ENCODE measurements at regions not wholly inside any gene's neighbourhood (a gene's known extent, or its start where the extent isn't known, plus 50 kb on each side); places are given as distances from the start of the nearest gene placed in this dataset.

GRCh38 chr4:42331914-42332368 is 65.3 kb upstream of the SHISA3 start:
- Mint-ChIP-seq H3K36me3 (peaks cover 4% of the 10 kb centered on the region), H3K27ac (no peak overlapping the region), H3K4me1 (peaks cover 0 to 6% (median 0%) of the 10 kb centered on the region in 3 donors), H3K27me3 (peaks cover 2% of the 10 kb centered on the region), H3K9me3 (peaks cover 0 to 5% (median 4%) of the 10 kb centered on the region in 3 donors), H3K4me3 (peak overlapping the region in 1 of 4 donors; percentile 36)

GRCh38 chr4:42339935-42340406 is 57.3 kb upstream of the SHISA3 start:
- Mint-ChIP-seq H3K27me3 (peaks cover 6% of the 10 kb centered on the region), H3K36me3 (peaks cover 2% of the 10 kb centered on the region), H3K27ac (no peak overlapping the region), H3K4me1 (peaks cover 14 to 19% (median 14%) of the 10 kb centered on the region in 3 donors), H3K4me3 (no peak overlapping the region), H3K9me3 (no peaks in the 10 kb centered on the region)

DNA sequence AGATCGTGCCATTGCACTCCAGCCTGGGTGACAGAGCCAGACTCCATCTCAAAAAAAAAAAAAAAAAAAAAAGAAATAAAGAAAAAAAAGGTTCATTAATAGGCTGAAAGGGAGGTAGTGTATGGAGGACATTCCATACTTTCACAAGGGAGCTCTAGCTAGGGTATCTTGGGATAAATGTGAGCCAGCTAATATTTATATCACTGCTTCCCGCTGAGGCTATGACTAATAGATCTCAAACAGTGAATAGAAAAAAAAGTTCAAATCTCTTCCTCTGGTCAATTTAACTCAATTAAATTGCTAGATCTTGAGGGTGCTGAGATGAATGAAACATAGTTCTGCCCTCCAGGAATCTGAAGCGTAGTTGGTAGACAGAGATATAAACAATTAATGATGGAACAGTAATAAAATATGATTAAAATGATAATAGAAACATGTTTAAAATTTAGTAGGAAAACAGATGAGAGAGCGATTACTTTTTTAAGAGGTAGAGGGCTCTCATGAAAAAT is 55.7 kb upstream of the SHISA3 start:
- no peak overlapping the region for H3K4me3 Mint-ChIP-seq

GRCh38 chr4:42342459-42342858 is 54.8 kb upstream of the SHISA3 start:
- Mint-ChIP-seq H3K4me3 (no peak overlapping the region), H3K4me1 (peaks cover 17 to 22% (median 17%) of the 10 kb centered on the region in 3 donors), H3K9me3 (no peaks in the 10 kb centered on the region), H3K36me3 (peaks cover 2% of the 10 kb centered on the region), H3K27ac (no peak overlapping the region), H3K27me3 (peaks cover 6% of the 10 kb centered on the region)

More for the DNA sequence above, 55.7 kb upstream of the SHISA3 start:
- Mint-ChIP-seq H3K27ac (no peak overlapping the region), H3K9me3 (no peaks in the 10 kb centered on the region), H3K36me3 (peaks cover 2% of the 10 kb centered on the region), H3K27me3 (peaks cover 6% of the 10 kb centered on the region), H3K4me1 (peaks cover 17 to 22% (median 17%) of the 10 kb centered on the region in 3 donors)

DNA sequence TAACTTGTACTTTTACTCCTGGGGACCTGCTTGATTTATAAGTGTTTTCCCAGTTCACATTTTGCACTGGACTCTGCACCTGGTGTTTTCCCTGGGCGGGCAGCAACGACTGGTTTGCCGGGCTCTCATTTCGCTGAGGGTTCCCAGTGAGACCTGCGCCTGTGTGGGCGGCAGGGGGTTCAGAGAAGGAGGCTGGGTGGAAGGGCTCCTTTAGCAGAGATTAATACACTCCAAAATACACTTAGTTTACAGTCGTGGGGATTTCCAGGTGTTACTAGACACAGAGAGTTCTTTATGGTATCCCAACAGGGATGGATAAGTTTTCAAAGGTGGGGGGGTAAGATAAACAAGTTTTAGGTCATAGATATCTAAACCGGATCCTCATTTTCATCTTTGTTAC is 53.0 kb upstream of the SHISA3 start:
- H3K4me3 Mint-ChIP-seq = peak overlapping the region in 3 of 4 donors; percentile 21 to 85 (median 83)

GRCh38 chr4:42344749-42345148 is 52.5 kb upstream of the SHISA3 start:
- peak overlapping the region in 2 of 4 donors; percentile 83 to 85 for H3K4me3 Mint-ChIP-seq
- peaks cover 6% of the 10 kb centered on the region for H3K27me3 Mint-ChIP-seq
- no peaks in the 10 kb centered on the region for H3K9me3 Mint-ChIP-seq
- peaks cover 2% of the 10 kb centered on the region for H3K36me3 Mint-ChIP-seq
- peaks cover 17 to 22% (median 17%) of the 10 kb centered on the region in 3 donors for H3K4me1 Mint-ChIP-seq
- no peak overlapping the region for H3K27ac Mint-ChIP-seq

More for the DNA sequence above, 53.0 kb upstream of the SHISA3 start:
- Mint-ChIP-seq H3K27ac (no peak overlapping the region), H3K36me3 (peaks cover 2% of the 10 kb centered on the region), H3K4me1 (peaks cover 17 to 22% (median 17%) of the 10 kb centered on the region in 3 donors), H3K9me3 (no peaks in the 10 kb centered on the region), H3K27me3 (peaks cover 6% of the 10 kb centered on the region)

DNA sequence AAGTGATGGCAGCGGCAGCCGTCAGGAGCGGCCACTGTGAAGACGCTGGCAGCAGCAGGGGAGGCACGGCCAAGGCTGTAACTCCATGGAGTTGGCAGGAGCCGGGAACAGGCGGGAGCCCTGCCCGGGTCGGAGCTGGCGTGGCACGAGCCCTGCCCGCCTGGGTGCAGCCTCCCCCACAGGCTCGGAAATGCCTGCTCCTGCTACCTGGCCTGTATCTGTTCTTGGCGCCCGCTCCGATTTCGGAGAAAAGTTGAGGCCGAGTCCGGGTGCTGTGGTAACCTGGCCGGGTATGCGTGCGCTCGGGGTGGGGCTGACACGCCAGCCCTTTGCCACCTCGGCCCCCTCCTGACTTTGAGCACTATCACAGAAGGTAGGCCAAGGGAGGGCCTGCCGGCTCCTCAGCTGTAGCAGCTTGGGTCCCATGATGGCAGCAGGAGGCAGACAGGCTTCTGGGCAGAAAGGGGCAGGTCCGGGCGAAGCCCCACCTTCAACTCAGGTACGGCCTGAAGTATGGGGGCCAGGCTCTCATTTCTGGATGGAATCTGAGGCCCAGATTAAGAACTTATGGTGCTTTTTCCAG is 51.2 kb upstream of the SHISA3 start:
- no peak overlapping the region for H3K27ac Mint-ChIP-seq
- peaks cover 4% of the 10 kb centered on the region for H3K36me3 Mint-ChIP-seq
- peak overlapping the region in 1 of 4 donors; percentile 25 for H3K4me3 Mint-ChIP-seq
- peaks cover 3% of the 10 kb centered on the region for H3K27me3 Mint-ChIP-seq
- no peaks in the 10 kb centered on the region for H3K9me3 Mint-ChIP-seq
- peaks cover 19 to 26% (median 22%) of the 10 kb centered on the region in 3 donors for H3K4me1 Mint-ChIP-seq

- Mint-ChIP-seq H3K27me3 (peaks cover 3% of the 10 kb centered on the region), H3K27ac (no peak overlapping the region), H3K4me1 (peaks cover 21 to 23% (median 22%) of the 10 kb centered on the region in 3 donors), H3K36me3 (peaks cover 2% of the 10 kb centered on the region), H3K4me3 (no peak overlapping the region), H3K9me3 (no peaks in the 10 kb centered on the region)
These were observed 50.2 kb upstream of the SHISA3 start for GRCh38 chr4:42347076-42347475.

Measured in IgD-negative memory B cell (primary cell).